Body of pancreas (tissue), 4 donors: ENCODE measurements at regions not wholly inside any gene's neighbourhood (a gene's known extent, or its start where the extent isn't known, plus 50 kb on each side); places are given as distances from the start of the nearest gene placed in this dataset.

Experiments used
- POLR2A ChIP-seq, 3 donors: fragments of 450-650 bp; IDR thresholded peaks; one replicate each; pipeline ENCODE4 v1.6.1; 2016; ENCODE audit warnings: antibody characterized with exemption in 3 of 3, mild to moderate bottlenecking in 2 of 3
- TF ChIP-seq, protein P1 (sequence below), 7 experiments: fragments of 450-650 bp in 4 of 7; fragments of 200-600 bp in 3 of 7; sonication (generic) in 3 of 7; IDR thresholded peaks; one replicate each; pipeline ENCODE4 v1.5.1; 2016 to 2019; ENCODE audit warnings: antibody characterized with exemption in 7 of 7

DNA sequence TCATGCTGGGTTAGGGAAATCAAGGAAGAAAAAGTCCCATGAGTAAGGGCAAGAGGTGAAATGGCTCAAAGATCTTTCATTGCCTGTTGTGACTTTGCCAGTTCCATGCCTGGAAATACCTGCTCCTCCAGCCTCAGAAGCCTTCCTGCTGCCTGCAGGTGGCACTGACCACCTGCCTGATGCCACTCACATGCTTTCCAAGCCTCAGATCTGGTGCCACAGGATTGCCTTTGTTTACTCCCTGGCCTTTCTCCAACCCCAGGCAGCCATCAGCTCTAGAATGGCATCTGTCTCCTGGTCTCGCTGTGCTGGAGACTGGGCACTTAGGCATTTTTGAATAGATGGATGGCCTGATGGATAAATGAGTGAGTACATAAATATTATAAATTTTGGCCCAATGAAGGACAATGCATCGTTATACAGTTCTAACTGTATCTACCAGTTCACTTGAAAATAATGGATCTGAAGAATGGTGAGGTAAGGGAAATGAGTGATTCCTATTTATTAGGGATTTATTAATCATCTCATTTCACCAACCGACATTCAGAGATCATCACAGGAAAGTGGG, 657.2 kb downstream of the INHBA start:
- TF ChIP-seq, protein P1, sequence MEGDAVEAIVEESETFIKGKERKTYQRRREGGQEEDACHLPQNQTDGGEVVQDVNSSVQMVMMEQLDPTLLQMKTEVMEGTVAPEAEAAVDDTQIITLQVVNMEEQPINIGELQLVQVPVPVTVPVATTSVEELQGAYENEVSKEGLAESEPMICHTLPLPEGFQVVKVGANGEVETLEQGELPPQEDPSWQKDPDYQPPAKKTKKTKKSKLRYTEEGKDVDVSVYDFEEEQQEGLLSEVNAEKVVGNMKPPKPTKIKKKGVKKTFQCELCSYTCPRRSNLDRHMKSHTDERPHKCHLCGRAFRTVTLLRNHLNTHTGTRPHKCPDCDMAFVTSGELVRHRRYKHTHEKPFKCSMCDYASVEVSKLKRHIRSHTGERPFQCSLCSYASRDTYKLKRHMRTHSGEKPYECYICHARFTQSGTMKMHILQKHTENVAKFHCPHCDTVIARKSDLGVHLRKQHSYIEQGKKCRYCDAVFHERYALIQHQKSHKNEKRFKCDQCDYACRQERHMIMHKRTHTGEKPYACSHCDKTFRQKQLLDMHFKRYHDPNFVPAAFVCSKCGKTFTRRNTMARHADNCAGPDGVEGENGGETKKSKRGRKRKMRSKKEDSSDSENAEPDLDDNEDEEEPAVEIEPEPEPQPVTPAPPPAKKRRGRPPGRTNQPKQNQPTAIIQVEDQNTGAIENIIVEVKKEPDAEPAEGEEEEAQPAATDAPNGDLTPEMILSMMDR (IDR thresholded peaks at IDR 0.05) = peak in 4 of 7 experiments; percentile 6 to 52 (median 34)
- no peak for TF ChIP-seq POLR2A (IDR thresholded peaks at IDR 0.05)
